ENCODE measurements at regions not wholly inside any gene's neighbourhood (a gene's known extent, or its start where the extent isn't known, plus 50 kb on each side); places are given as distances from the start of the nearest gene placed in this dataset.
"Not testable (repeated sequence)": the region's sequence is repeated elsewhere in the genome, so short reads cannot be mapped to it uniquely, and the experiment has no call there.

- no peak for DNase-seq (ENCODE audit: low read depth)
Measured at GRCh38 chr3:110670407-110670806, 401.2 kb upstream of the NECTIN3 start.

GRCh38 chr3:110677506-110677905, 394.1 kb upstream of the NECTIN3 start:
- DNase-seq (ENCODE audit: low read depth): peak; percentile 38

GRCh38 chr3:110679285-110679684, 392.3 kb upstream of the NECTIN3 start:
- no peak for DNase-seq (ENCODE audit: low read depth)

GRCh38 chr3:110680450-110680849, 391.2 kb upstream of the NECTIN3 start:
- no peak for DNase-seq (ENCODE audit: low read depth)

GRCh38 chr3:110684466-110684865, 387.1 kb upstream of the NECTIN3 start:
- DNase-seq (ENCODE audit: low read depth): no peak

GRCh38 chr3:110685630-110686029, 386.0 kb upstream of the NECTIN3 start:
- DNase-seq (ENCODE audit: low read depth): no peak

- no peak for DNase-seq (ENCODE audit: low read depth)
Measured at GRCh38 chr3:110686701-110687100, 384.9 kb upstream of the NECTIN3 start.

- DNase-seq (ENCODE audit: low read depth): no peak
Measured at GRCh38 chr3:110687138-110687537, 384.5 kb upstream of the NECTIN3 start.

GRCh38 chr3:110697961-110698360, 373.7 kb upstream of the NECTIN3 start:
- peak; percentile 49 for DNase-seq (ENCODE audit: low read depth)

- DNase-seq (ENCODE audit: low read depth): not testable (repeated sequence)
Measured at GRCh38 chr3:110704332-110704731, 367.3 kb upstream of the NECTIN3 start.

GRCh38 chr3:110708156-110708555, 363.5 kb upstream of the NECTIN3 start:
- peak; percentile 68 for DNase-seq (ENCODE audit: low read depth)

GRCh38 chr3:110710156-110710555, 361.5 kb upstream of the NECTIN3 start:
- no peak for DNase-seq (ENCODE audit: low read depth)

GRCh38 chr3:110710603-110711002, 361.0 kb upstream of the NECTIN3 start:
- DNase-seq (ENCODE audit: low read depth): peak; percentile 14

GRCh38 chr3:110711130-110711832, 360.3 kb upstream of the NECTIN3 start:
- peak; percentile 27 for DNase-seq (ENCODE audit: low read depth)

- peak; percentile 79 for DNase-seq (ENCODE audit: low read depth)
Measured at GRCh38 chr3:110711851-110712516, 359.6 kb upstream of the NECTIN3 start.

- no peak for DNase-seq (ENCODE audit: low read depth)
Measured at GRCh38 chr3:110727056-110727455, 344.6 kb upstream of the NECTIN3 start.

GRCh38 chr3:110731148-110731547, 340.5 kb upstream of the NECTIN3 start:
- DNase-seq (ENCODE audit: low read depth): no peak

GRCh38 chr3:110732420-110732819, 339.2 kb upstream of the NECTIN3 start:
- no peak for DNase-seq (ENCODE audit: low read depth)

GRCh38 chr3:110733045-110733444, 338.6 kb upstream of the NECTIN3 start:
- no peak for DNase-seq (ENCODE audit: low read depth)

- DNase-seq (ENCODE audit: low read depth): no peak
Measured at GRCh38 chr3:110734524-110734923, 337.1 kb upstream of the NECTIN3 start.

GRCh38 chr3:110736332-110736731, 335.3 kb upstream of the NECTIN3 start:
- DNase-seq (ENCODE audit: low read depth): no peak

- peak; percentile 32 for DNase-seq (ENCODE audit: low read depth)
Measured at GRCh38 chr3:110738531-110738930, 333.1 kb upstream of the NECTIN3 start.

- no peak for DNase-seq (ENCODE audit: low read depth)
Measured at GRCh38 chr3:110741891-110742290, 329.7 kb upstream of the NECTIN3 start.

- peak; percentile 98 for DNase-seq (ENCODE audit: low read depth)
Measured at GRCh38 chr3:110743202-110743601, 328.4 kb upstream of the NECTIN3 start.
